WTC11 (cell line): ENCODE measurements at regions not wholly inside any gene's neighbourhood (a gene's known extent, or its start where the extent isn't known, plus 50 kb on each side); places are given as distances from the start of the nearest gene placed in this dataset.

Source experiments
- ATAC-seq: fragments of 200-7000 bp; cut with Tn5 transposase; 2 replicates; pipeline ENCODE4 v1.10.0; 2021; ENCODE audit warnings: mild to moderate bottlenecking, moderate library complexity
- CTCF ChIA-PET: fragments of 300-600 bp; sonication (Branson Sonifier 250); formaldehyde crosslinking; loops from one replicate; lab custom pipeline; 2021; ENCODE audit warnings: antibody characterized with exemption; lab: Charles Lee
- POLR2A ChIA-PET: fragments of 350-600 bp; sonication (Branson Sonifier 250); formaldehyde crosslinking; loops from one replicate; lab custom pipeline; 2021; ENCODE audit warnings: antibody characterized with exemption; lab: Charles Lee
- DNase-seq: peaks from one replicate; pipeline ENCODE4 v3.0.0; 2021; ENCODE audit warnings: low spot score
- H3K27ac Mint-ChIP-seq: 2 replicates; pipeline ENCODE4 v1.8.0; 2021; ENCODE audit warnings: mixed read lengths
- H3K27me3 Mint-ChIP-seq: 2 replicates; pipeline ENCODE4 v1.8.0; 2021; ENCODE audit warnings: low read depth, mild to moderate bottlenecking, moderate library complexity, mixed read lengths
- H3K36me3 Mint-ChIP-seq: 2 replicates; pipeline ENCODE4 v1.8.0; 2021; ENCODE audit warnings: mixed read lengths
- H3K4me1 Mint-ChIP-seq: 2 replicates; pipeline ENCODE4 v1.8.0; 2022; ENCODE audit warnings: mixed read lengths
- H3K4me3 Mint-ChIP-seq: 2 replicates; pipeline ENCODE4 v1.8.0; 2021; ENCODE audit warnings: mild to moderate bottlenecking, moderate library complexity, mixed read lengths
- H3K9me3 Mint-ChIP-seq: 2 replicates; pipeline ENCODE4 v1.8.0; 2021; ENCODE audit warnings: mixed read lengths
- CREM ChIP-seq: sonication (generic); formaldehyde crosslinking; IDR thresholded peaks from 2 replicates; pipeline ENCODE4 v1.8.1; 2022; ENCODE audit warnings: mild to moderate bottlenecking, missing genetic modification reagents, moderate library complexity
- HMGA2 ChIP-seq: fragments of 250-450 bp; sonication (Bioruptor Pico); IDR thresholded peaks from 2 replicates; pipeline ENCODE4 v1.4.0; 2021; ENCODE audit warnings: mild to moderate bottlenecking, moderate library complexity
- KAT7 ChIP-seq: sonication (generic); formaldehyde crosslinking; IDR thresholded peaks from 2 replicates; pipeline ENCODE4 v1.8.1; 2023; ENCODE audit warnings: missing genetic modification reagents, mild to moderate bottlenecking, borderline replicate concordance
- NFATC4 ChIP-seq: fragments of 250-450 bp; sonication (Bioruptor Pico); IDR thresholded peaks from 2 replicates; pipeline ENCODE4 v1.9.0; 2021; ENCODE audit warnings: mild to moderate bottlenecking
- NR1H2 ChIP-seq: sonication (generic); formaldehyde crosslinking; IDR thresholded peaks from 2 replicates; pipeline ENCODE4 v1.9.0; 2021; ENCODE audit warnings: mild to moderate bottlenecking, moderate library complexity, missing genetic modification reagents
- PRRX2 ChIP-seq: fragments of 250-450 bp; sonication (Bioruptor Pico); IDR thresholded peaks from 2 replicates; pipeline ENCODE4 v1.8.0; 2021; ENCODE audit warnings: mild to moderate bottlenecking
- SOX15 ChIP-seq: fragments of 250-450 bp; sonication (Bioruptor Pico); IDR thresholded peaks from 2 replicates; pipeline ENCODE4 v1.9.0; 2021; ENCODE audit warnings: mild to moderate bottlenecking
- SP1 ChIP-seq: sonication (generic); formaldehyde crosslinking; conservative IDR thresholded peaks from 2 replicates; pipeline ENCODE4 v1.8.1; 2022; ENCODE audit warnings: missing genetic modification reagents
- TEAD1 ChIP-seq: sonication (generic); formaldehyde crosslinking; IDR thresholded peaks from 2 replicates; pipeline ENCODE4 v1.8.0; 2022; ENCODE audit warnings: mild to moderate bottlenecking, missing genetic modification reagents
- ZBTB21 ChIP-seq: sonication (generic); formaldehyde crosslinking; IDR thresholded peaks from 2 replicates; pipeline ENCODE4 v1.8.1; 2023; ENCODE audit warnings: mild to moderate bottlenecking, missing genetic modification reagents, borderline replicate concordance
- TF ChIP-seq, protein P1 (sequence below): sonication (generic); formaldehyde crosslinking; IDR thresholded peaks from 2 replicates; pipeline ENCODE4 v1.8.1; 2022; ENCODE audit warnings: mild to moderate bottlenecking, missing genetic modification reagents, moderate library complexity, borderline replicate concordance
- TF ChIP-seq, protein P2 (sequence below): sonication (generic); formaldehyde crosslinking; IDR thresholded peaks from 2 replicates; pipeline ENCODE4 v1.8.0; 2023; ENCODE audit warnings: mild to moderate bottlenecking, missing genetic modification reagents
- TF ChIP-seq, protein P3 (sequence below): sonication (generic); formaldehyde crosslinking; conservative IDR thresholded peaks from 2 replicates; pipeline ENCODE4 v1.8.1; 2023; ENCODE audit warnings: mild to moderate bottlenecking, low read depth, missing genetic modification reagents, moderate library complexity
- TF ChIP-seq, protein P4 (sequence below): fragments of 250-450 bp; sonication (Bioruptor Pico); IDR thresholded peaks from 2 replicates; pipeline ENCODE4 v1.9.0; 2021; ENCODE audit warnings: mild to moderate bottlenecking, borderline replicate concordance
- TF ChIP-seq, protein P5 (sequence below): fragments of 250-450 bp; sonication (Bioruptor Pico); IDR thresholded peaks from 2 replicates; pipeline ENCODE4 v1.9.0; 2021; ENCODE audit warnings: mild to moderate bottlenecking
- TF ChIP-seq, protein P6 (sequence below): sonication (generic); formaldehyde crosslinking; IDR thresholded peaks from 2 replicates; pipeline ENCODE4 v1.8.1; 2023; ENCODE audit warnings: mild to moderate bottlenecking, missing genetic modification reagents, moderate library complexity
- TF ChIP-seq, protein P7 (sequence below): sonication (generic); formaldehyde crosslinking; IDR thresholded peaks from 2 replicates; pipeline ENCODE4 v1.8.0; 2022; ENCODE audit warnings: mild to moderate bottlenecking, missing genetic modification reagents
- TF ChIP-seq, protein P8 (sequence below): sonication (generic); formaldehyde crosslinking; IDR thresholded peaks from 2 replicates; pipeline ENCODE4 v1.8.1; 2022; ENCODE audit warnings: low read depth, missing genetic modification reagents, borderline replicate concordance

DNA sequence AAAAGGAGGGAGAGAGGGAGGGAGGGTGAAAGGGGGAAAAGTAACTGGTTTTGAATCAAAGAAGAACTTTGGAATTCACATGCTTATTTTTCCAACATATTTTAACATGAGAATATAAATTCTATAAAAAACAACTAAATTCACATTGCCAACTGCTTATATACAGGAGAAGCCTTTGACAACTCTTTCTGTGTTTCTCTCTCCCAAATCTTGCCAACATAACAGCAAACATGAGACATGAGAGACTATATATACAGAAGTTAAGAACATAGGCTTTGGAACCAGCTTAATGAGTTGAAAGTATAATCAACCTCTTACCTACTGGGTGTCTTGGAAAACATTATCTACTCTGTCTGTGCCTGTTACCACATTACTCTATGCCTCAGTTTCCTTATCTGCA is 493.3 kb downstream of the RFC3 start:
- Mint-ChIP-seq H3K27me3 (no peaks in the 10 kb centered on the region), H3K9me3 (peaks cover 13% of the 10 kb centered on the region), H3K4me3 (no peak overlapping the region), H3K27ac (no peak overlapping the region), H3K36me3 (no peaks in the 10 kb centered on the region), H3K4me1 (no peaks in the 10 kb centered on the region)
- CTCF ChIA-PET: interaction anchor here (0.5 kb wide), 1 partner anchor 583 kb away, joined by 3 read pairs; no protein-coding TSS in a partner anchor
- no peak for DNase-seq
- no peak for ATAC-seq
- POLR2A ChIA-PET: no interaction called here
- no peak for TF ChIP-seq SOX15
- TF ChIP-seq KAT7 (CRISPR knock-in tag): no peak
- no peak for TF ChIP-seq CREM (CRISPR knock-in tag)
- TF ChIP-seq, protein P1, sequence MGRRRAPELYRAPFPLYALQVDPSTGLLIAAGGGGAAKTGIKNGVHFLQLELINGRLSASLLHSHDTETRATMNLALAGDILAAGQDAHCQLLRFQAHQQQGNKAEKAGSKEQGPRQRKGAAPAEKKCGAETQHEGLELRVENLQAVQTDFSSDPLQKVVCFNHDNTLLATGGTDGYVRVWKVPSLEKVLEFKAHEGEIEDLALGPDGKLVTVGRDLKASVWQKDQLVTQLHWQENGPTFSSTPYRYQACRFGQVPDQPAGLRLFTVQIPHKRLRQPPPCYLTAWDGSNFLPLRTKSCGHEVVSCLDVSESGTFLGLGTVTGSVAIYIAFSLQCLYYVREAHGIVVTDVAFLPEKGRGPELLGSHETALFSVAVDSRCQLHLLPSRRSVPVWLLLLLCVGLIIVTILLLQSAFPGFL (CRISPR knock-in tag): no peak
- TF ChIP-seq, protein P2, sequence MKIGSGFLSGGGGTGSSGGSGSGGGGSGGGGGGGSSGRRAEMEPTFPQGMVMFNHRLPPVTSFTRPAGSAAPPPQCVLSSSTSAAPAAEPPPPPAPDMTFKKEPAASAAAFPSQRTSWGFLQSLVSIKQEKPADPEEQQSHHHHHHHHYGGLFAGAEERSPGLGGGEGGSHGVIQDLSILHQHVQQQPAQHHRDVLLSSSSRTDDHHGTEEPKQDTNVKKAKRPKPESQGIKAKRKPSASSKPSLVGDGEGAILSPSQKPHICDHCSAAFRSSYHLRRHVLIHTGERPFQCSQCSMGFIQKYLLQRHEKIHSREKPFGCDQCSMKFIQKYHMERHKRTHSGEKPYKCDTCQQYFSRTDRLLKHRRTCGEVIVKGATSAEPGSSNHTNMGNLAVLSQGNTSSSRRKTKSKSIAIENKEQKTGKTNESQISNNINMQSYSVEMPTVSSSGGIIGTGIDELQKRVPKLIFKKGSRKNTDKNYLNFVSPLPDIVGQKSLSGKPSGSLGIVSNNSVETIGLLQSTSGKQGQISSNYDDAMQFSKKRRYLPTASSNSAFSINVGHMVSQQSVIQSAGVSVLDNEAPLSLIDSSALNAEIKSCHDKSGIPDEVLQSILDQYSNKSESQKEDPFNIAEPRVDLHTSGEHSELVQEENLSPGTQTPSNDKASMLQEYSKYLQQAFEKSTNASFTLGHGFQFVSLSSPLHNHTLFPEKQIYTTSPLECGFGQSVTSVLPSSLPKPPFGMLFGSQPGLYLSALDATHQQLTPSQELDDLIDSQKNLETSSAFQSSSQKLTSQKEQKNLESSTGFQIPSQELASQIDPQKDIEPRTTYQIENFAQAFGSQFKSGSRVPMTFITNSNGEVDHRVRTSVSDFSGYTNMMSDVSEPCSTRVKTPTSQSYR (CRISPR knock-in tag): no peak
- TF ChIP-seq, protein P3, sequence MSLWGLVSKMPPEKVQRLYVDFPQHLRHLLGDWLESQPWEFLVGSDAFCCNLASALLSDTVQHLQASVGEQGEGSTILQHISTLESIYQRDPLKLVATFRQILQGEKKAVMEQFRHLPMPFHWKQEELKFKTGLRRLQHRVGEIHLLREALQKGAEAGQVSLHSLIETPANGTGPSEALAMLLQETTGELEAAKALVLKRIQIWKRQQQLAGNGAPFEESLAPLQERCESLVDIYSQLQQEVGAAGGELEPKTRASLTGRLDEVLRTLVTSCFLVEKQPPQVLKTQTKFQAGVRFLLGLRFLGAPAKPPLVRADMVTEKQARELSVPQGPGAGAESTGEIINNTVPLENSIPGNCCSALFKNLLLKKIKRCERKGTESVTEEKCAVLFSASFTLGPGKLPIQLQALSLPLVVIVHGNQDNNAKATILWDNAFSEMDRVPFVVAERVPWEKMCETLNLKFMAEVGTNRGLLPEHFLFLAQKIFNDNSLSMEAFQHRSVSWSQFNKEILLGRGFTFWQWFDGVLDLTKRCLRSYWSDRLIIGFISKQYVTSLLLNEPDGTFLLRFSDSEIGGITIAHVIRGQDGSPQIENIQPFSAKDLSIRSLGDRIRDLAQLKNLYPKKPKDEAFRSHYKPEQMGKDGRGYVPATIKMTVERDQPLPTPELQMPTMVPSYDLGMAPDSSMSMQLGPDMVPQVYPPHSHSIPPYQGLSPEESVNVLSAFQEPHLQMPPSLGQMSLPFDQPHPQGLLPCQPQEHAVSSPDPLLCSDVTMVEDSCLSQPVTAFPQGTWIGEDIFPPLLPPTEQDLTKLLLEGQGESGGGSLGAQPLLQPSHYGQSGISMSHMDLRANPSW (CRISPR knock-in tag): no peak
- no peak for TF ChIP-seq TEAD1 (CRISPR knock-in tag)
- TF ChIP-seq PRRX2 (CRISPR knock-in tag): no peak
- TF ChIP-seq HMGA2 (CRISPR knock-in tag): no peak
- TF ChIP-seq, protein P4, sequence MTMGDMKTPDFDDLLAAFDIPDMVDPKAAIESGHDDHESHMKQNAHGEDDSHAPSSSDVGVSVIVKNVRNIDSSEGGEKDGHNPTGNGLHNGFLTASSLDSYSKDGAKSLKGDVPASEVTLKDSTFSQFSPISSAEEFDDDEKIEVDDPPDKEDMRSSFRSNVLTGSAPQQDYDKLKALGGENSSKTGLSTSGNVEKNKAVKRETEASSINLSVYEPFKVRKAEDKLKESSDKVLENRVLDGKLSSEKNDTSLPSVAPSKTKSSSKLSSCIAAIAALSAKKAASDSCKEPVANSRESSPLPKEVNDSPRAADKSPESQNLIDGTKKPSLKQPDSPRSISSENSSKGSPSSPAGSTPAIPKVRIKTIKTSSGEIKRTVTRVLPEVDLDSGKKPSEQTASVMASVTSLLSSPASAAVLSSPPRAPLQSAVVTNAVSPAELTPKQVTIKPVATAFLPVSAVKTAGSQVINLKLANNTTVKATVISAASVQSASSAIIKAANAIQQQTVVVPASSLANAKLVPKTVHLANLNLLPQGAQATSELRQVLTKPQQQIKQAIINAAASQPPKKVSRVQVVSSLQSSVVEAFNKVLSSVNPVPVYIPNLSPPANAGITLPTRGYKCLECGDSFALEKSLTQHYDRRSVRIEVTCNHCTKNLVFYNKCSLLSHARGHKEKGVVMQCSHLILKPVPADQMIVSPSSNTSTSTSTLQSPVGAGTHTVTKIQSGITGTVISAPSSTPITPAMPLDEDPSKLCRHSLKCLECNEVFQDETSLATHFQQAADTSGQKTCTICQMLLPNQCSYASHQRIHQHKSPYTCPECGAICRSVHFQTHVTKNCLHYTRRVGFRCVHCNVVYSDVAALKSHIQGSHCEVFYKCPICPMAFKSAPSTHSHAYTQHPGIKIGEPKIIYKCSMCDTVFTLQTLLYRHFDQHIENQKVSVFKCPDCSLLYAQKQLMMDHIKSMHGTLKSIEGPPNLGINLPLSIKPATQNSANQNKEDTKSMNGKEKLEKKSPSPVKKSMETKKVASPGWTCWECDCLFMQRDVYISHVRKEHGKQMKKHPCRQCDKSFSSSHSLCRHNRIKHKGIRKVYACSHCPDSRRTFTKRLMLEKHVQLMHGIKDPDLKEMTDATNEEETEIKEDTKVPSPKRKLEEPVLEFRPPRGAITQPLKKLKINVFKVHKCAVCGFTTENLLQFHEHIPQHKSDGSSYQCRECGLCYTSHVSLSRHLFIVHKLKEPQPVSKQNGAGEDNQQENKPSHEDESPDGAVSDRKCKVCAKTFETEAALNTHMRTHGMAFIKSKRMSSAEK (CRISPR knock-in tag): no peak
- TF ChIP-seq, protein P5, sequence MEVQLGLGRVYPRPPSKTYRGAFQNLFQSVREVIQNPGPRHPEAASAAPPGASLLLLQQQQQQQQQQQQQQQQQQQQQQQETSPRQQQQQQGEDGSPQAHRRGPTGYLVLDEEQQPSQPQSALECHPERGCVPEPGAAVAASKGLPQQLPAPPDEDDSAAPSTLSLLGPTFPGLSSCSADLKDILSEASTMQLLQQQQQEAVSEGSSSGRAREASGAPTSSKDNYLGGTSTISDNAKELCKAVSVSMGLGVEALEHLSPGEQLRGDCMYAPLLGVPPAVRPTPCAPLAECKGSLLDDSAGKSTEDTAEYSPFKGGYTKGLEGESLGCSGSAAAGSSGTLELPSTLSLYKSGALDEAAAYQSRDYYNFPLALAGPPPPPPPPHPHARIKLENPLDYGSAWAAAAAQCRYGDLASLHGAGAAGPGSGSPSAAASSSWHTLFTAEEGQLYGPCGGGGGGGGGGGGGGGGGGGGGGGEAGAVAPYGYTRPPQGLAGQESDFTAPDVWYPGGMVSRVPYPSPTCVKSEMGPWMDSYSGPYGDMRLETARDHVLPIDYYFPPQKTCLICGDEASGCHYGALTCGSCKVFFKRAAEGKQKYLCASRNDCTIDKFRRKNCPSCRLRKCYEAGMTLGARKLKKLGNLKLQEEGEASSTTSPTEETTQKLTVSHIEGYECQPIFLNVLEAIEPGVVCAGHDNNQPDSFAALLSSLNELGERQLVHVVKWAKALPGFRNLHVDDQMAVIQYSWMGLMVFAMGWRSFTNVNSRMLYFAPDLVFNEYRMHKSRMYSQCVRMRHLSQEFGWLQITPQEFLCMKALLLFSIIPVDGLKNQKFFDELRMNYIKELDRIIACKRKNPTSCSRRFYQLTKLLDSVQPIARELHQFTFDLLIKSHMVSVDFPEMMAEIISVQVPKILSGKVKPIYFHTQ: no peak
- TF ChIP-seq, protein P6, sequence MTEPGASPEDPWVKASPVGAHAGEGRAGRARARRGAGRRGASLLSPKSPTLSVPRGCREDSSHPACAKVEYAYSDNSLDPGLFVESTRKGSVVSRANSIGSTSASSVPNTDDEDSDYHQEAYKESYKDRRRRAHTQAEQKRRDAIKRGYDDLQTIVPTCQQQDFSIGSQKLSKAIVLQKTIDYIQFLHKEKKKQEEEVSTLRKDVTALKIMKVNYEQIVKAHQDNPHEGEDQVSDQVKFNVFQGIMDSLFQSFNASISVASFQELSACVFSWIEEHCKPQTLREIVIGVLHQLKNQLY (CRISPR knock-in tag): no peak
- no peak for TF ChIP-seq ZBTB21 (CRISPR knock-in tag)
- TF ChIP-seq, protein P7, sequence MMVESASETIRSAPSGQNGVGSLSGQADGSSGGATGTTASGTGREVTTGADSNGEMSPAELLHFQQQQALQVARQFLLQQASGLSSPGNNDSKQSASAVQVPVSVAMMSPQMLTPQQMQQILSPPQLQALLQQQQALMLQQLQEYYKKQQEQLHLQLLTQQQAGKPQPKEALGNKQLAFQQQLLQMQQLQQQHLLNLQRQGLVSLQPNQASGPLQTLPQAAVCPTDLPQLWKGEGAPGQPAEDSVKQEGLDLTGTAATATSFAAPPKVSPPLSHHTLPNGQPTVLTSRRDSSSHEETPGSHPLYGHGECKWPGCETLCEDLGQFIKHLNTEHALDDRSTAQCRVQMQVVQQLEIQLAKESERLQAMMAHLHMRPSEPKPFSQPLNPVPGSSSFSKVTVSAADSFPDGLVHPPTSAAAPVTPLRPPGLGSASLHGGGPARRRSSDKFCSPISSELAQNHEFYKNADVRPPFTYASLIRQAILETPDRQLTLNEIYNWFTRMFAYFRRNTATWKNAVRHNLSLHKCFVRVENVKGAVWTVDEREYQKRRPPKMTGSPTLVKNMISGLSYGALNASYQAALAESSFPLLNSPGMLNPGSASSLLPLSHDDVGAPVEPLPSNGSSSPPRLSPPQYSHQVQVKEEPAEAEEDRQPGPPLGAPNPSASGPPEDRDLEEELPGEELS (CRISPR knock-in tag): no peak
- TF ChIP-seq, protein P8, sequence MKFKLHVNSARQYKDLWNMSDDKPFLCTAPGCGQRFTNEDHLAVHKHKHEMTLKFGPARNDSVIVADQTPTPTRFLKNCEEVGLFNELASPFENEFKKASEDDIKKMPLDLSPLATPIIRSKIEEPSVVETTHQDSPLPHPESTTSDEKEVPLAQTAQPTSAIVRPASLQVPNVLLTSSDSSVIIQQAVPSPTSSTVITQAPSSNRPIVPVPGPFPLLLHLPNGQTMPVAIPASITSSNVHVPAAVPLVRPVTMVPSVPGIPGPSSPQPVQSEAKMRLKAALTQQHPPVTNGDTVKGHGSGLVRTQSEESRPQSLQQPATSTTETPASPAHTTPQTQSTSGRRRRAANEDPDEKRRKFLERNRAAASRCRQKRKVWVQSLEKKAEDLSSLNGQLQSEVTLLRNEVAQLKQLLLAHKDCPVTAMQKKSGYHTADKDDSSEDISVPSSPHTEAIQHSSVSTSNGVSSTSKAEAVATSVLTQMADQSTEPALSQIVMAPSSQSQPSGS (CRISPR knock-in tag): no peak
- no peak for TF ChIP-seq NR1H2 (CRISPR knock-in tag)
- no peak for TF ChIP-seq SP1 (CRISPR knock-in tag)
- TF ChIP-seq NFATC4 (CRISPR knock-in tag): no peak
